ENCODE measurements at regions not wholly inside any gene's neighbourhood (a gene's known extent, or its start where the extent isn't known, plus 50 kb on each side); places are given as distances from the start of the nearest gene placed in this dataset.

GRCh38 chr9:17013010-17013409 is 121.8 kb upstream of the CNTLN start:
- Histone ChIP-seq H3K9me3 (no peaks in the 10 kb centered on the region), H3K27ac (no peak overlapping the region), H3K36me3 (no peaks in the 10 kb centered on the region), H3K27me3 (no peaks in the 10 kb centered on the region), H3K4me3 (no peak overlapping the region), H3K4me1 (no peaks in the 10 kb centered on the region)
- no peak for TF ChIP-seq CTCF (IDR thresholded peaks at IDR 0.05)
- ATAC-seq = no peak
- intact Hi-C loops (cut with DNase I) = no loop called here
- WGBS, 2 donors = 54 to 62% methylated on average over 3 of the region's 3 CpGs
- no peak for DNase-seq

DNA sequence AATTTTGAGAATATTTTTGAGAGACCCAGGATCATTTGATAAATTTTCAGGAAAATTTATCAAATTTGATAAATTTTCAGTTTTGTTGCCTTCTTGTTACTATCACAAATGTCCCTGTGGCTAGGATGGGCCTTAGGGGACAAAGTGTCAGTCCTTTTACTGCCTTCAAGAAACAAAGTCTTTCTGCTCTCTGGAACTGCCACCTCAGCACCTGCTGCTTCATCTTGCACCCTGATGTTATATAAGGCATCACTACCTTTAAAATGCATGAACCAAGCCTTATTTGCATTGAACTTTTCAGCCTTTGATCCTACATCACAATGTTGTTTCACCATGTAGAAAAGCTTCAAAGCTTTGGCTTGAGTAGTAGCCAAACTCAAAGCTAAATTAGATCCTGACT is 123.0 kb upstream of the CNTLN start:
- no peaks in the 10 kb centered on the region for H3K36me3 ChIP-seq
- TF ChIP-seq CTCF (IDR thresholded peaks at IDR 0.05) = no peak
- ATAC-seq = no peak
- intact Hi-C loops (cut with DNase I) = no loop called here
- no peak overlapping the region for H3K4me3 ChIP-seq
- no peak for DNase-seq
- H3K27me3 ChIP-seq = no peaks in the 10 kb centered on the region
- no peaks in the 10 kb centered on the region for H3K4me1 ChIP-seq
- H3K27ac ChIP-seq = no peak overlapping the region
- H3K9me3 ChIP-seq = no peaks in the 10 kb centered on the region

- DNase-seq (no peak), ATAC-seq (no peak)
- WGBS, 2 donors = 70 to 75% methylated on average over 2 of the region's 2 CpGs
- H3K4me3 ChIP-seq = no peak overlapping the region
- no peak for TF ChIP-seq CTCF (IDR thresholded peaks at IDR 0.05)
- H3K4me1 ChIP-seq = no peaks in the 10 kb centered on the region
- no peaks in the 10 kb centered on the region for H3K36me3 ChIP-seq
- no peak overlapping the region for H3K27ac ChIP-seq
- intact Hi-C loops (cut with DNase I) = no loop called here
- no peaks in the 10 kb centered on the region for H3K27me3 ChIP-seq
- H3K9me3 ChIP-seq = no peaks in the 10 kb centered on the region
Observed at GRCh38 chr9:17009071-17009470, 125.8 kb upstream of the CNTLN start.

DNA sequence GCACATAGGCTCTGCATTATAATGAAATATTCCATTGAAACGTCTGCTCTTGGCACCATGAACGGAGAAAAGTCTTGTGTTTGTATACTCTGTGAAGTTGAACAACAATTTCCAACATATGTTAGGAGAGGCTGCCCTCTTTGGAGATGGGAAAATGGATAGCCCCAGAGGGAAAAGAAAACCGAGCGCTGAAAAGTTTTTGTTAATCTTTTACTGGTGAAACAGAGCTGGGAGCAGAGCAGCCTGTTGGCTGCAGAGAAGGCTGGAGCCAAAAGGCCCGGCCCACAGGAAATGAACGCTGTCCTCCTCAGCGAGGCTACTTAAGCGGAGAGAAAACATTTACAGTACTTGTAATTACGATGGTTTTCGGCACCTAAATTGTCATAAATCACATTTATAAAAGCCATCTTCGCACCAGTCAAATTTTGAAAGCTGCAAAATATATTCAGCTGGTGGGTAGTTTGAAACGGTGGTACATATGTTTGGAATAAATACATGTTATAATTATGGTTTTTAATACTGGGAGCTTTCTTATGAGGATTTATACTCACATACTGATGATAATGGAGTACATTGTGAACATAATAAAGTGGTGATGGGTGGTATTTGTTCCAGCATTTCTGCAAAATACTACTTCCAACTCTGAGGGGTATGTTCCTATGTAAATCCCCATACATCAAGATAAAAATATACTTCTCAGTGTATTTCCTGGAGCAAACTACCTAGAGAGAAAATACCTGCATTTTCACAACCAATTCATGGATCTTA is 129.6 kb upstream of the CNTLN start:
- H3K4me1 ChIP-seq = no peaks in the 10 kb centered on the region
- ATAC-seq (peak in 6 of 8 donors; percentile 41 to 86 (median 68)), DNase-seq (peak; percentile 17 to 25)
- peak overlapping the region in 2 of 10 donors; percentile 2 for H3K27ac ChIP-seq
- H3K4me3 ChIP-seq = peak overlapping the region in 4 of 10 donors; percentile 6 to 21 (median 17)
- intact Hi-C loops (cut with DNase I) = no loop called here
- no peak for TF ChIP-seq CTCF (IDR thresholded peaks at IDR 0.05)
- H3K36me3 ChIP-seq = no peaks in the 10 kb centered on the region
- H3K9me3 ChIP-seq = no peaks in the 10 kb centered on the region
- WGBS, 2 donors = 30% methylated on average over 12 of the region's 12 CpGs
- no peaks in the 10 kb centered on the region for H3K27me3 ChIP-seq

All from heart right ventricle (tissue), 16 donors.